ENCODE measurements at regions not wholly inside any gene's neighbourhood (a gene's known extent, or its start where the extent isn't known, plus 50 kb on each side); places are given as distances from the start of the nearest gene placed in this dataset.

GRCh38 chr13:55567721-55568625 is 1572.7 kb upstream of the PRR20A start:
- CTCF ChIA-PET = no interaction called here
- POLR2A ChIA-PET = no interaction called here
- TF ChIP-seq CTCF (IDR thresholded peaks at IDR 0.05; ENCODE audit: control extremely low read depth, extremely low read depth, low read depth, missing control alignments) = no peak
- DNase-seq (ENCODE audit: extremely low spot score) = no peak

DNA sequence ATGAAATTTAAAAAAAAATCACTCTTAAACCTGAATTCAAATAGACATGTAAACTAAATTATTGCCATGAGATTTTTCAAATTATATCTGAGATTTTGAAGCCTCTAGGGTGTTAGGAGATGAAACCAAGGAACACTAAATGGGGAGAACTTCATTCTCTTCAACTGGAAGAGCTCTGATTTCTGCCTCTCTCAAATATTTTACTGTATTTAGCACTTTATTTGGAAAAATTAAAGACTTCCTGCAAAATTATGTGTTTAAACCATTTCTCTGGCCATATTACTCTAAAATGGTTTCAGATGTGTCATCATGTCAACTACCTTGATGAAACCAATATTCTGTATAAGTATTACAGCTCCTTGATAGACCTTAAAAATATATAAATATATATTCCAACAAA is 1571.6 kb upstream of the PRR20A start:
- POLR2A ChIA-PET = no interaction called here
- no peak for DNase-seq (ENCODE audit: extremely low spot score)
- no peak for TF ChIP-seq CTCF (IDR thresholded peaks at IDR 0.05; ENCODE audit: control extremely low read depth, extremely low read depth, low read depth, missing control alignments)
- CTCF ChIA-PET = no interaction called here

GRCh38 chr13:55569514-55569913 is 1571.2 kb upstream of the PRR20A start:
- POLR2A ChIA-PET = no interaction called here
- no peak for DNase-seq (ENCODE audit: extremely low spot score)
- CTCF ChIA-PET = no interaction called here
- TF ChIP-seq CTCF (IDR thresholded peaks at IDR 0.05; ENCODE audit: control extremely low read depth, extremely low read depth, low read depth, missing control alignments) = no peak

DNA sequence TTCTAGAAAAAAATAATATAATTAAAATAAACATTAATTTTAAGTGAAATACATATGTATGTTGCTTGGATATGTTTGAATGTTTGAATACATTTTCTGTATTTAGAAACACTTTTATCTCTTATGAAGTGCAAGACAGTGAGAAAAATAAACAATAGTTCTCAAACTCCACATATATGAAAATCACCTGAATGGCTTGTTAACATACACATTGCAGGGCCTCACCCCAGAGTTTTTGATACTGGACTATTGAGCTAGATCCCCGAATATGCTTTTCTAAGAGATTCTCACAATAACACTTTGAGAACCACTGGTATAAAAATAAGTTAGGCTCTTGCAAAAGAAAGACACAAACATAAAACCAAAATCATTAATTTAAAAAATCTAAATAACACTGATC is 1570.3 kb upstream of the PRR20A start:
- no peak for DNase-seq (ENCODE audit: extremely low spot score)
- ChIA-PET POLR2A (no interaction called here), CTCF (no interaction called here)
- no peak for TF ChIP-seq CTCF (IDR thresholded peaks at IDR 0.05; ENCODE audit: control extremely low read depth, extremely low read depth, low read depth, missing control alignments)

- DNase-seq (ENCODE audit: extremely low spot score) = no peak
- POLR2A ChIA-PET = no interaction called here
- CTCF ChIA-PET = no interaction called here
- TF ChIP-seq CTCF (IDR thresholded peaks at IDR 0.05; ENCODE audit: control extremely low read depth, extremely low read depth, low read depth, missing control alignments) = no peak
Measured at GRCh38 chr13:55571237-55571867, 1569.4 kb upstream of the PRR20A start.

GRCh38 chr13:55572408-55572807 is 1568.3 kb upstream of the PRR20A start:
- ChIA-PET CTCF (no interaction called here), POLR2A (no interaction called here)
- DNase-seq (ENCODE audit: extremely low spot score) = no peak
- TF ChIP-seq CTCF (IDR thresholded peaks at IDR 0.05; ENCODE audit: control extremely low read depth, extremely low read depth, low read depth, missing control alignments) = no peak
